NCI-H1930 (cell line): ENCODE measurements at regions not wholly inside any gene's neighbourhood (a gene's known extent, or its start where the extent isn't known, plus 50 kb on each side); places are given as distances from the start of the nearest gene placed in this dataset.

Experiments used
- DNase-seq, 2 experiments: peaks; one replicate each; lab custom pipeline; 2025; lab: John Stamatoyannopoulos, UW

DNA sequence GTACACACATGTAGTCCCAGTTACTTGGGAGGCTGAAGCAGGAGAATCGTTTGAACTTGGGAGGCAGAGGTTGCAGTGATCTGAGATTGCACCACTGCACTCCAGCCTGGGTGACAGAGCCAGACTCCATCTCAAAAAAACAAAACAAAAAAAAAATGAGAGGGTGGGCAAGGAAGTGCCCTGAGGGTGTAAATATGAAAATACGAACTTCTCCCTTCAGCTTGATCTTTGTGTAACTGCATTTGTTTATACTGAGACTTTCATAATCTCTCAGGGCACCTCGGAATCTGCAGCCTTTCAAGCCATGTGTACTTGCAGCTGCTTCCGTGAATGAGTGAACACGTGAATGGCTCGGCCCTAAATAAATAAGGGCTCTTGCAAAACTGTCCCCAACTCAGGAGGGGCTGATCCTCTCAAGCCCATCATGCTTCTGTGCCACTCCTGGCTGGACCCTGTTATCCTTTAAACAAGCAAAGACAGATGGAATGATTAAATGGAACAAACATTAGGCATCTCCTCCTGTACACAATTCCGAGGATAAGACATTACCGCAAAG, 96.8 kb downstream of the BOD1L2 start:
- DNase-seq: no peak

DNA sequence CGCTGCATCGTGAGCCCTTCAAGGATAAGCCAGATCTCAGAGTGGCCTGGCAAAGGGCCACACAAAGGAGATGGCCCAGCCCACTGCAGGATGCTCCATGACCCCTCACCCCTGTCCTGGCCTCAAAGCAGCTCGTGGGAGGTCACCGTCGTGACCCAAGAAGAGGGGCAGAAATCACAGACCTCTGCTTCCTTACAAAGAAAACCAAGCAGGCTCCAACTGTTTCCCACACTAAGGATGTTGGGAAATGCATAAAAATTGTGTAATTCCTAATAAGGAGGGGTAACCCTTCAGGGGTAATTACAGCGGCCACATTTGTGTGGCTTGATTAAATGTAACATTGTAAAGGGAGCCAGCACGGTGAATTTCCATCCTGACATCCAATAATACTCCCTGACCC, 102.3 kb downstream of the BOD1L2 start:
- DNase-seq: no peak

DNA sequence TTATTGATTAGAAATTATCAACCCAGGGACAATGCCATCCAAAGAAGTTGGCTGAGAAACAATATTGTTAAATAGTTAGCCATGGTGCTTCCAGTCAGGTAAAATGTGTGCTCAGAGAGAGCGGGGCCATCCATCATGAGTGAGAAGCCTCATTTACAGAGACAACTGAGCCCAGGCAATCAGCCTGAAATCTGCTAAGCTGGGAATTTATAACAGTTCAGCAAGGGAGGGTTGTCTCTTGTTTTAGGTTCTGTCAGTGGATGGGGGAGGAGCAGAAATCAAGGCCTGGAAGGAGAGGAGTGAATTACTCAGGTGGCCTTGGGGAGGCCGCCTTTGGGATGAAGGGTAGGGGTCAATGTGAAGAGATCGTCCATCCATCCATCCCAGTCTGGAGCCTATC, 102.5 kb upstream of the ST8SIA3 start:
- DNase-seq: no peak

DNA sequence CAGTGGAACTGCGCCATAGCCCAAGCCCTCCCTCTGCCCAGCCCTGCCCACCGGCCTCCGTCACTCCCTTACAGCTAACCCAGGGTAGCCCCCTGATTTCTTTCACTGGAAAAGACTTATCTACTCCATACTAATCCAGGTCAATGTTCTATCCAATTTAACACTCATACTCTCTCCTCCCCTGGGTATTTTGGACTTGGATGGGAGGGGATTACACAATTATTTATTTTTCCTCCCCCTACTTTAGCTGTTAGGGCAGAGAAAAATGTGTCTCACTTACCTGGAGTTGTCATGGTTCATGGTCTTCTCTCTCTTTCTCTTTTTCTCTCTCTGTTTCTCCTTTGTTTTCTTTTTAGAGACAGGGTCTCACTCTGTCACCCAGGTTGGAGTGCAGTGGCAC, 100.6 kb upstream of the ST8SIA3 start:
- no peak for DNase-seq

DNA sequence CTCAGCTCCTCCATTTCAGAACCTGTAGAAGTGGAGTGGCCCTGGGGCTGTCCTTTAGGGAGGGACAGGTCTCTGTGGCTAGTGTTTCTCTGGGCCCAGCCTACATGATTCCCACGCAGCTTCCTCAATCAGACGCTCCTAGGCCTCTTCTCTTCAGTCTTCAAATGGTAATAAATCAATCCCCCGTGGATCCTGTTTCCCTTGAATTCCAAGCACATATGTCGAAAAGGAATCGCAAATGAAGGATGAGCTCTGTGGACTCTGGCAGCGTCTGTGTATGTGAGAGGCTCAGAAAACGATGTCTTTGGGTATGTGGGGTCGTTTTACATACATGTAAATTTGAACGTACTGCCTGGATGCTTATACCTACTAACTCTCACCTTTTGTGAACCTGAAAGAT, 98.5 kb upstream of the ST8SIA3 start:
- DNase-seq: no peak

DNA sequence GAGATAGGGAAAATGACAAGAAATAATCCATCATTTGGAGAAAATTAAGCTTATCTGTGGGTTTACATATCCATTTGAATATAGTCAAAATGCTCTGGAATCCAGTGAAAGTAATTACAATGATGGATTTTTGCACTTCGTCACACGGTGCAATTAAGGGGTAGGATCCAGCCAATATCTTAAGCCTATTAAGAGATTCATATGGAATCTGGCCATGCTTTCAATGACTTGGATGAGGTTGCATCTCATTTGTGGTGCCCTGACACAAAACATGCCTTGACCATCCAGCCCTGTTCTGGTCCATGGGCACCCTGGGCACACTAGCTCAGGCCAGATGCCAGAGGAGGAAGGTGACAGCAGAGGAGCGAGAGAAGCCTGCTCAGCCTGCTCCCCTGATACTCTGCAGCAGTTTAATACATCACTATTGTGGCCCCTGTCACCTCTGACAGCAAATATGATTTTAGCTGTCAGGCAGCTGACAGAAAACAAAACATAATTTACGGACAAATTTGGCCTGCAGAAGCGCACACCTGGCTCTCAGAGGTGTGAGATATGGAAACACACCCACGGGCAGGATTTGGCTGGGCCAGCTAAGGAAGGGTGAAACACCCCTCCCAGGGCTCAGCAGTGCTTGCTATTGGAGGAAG, 94.1 kb upstream of the ST8SIA3 start:
- DNase-seq: no peak

DNA sequence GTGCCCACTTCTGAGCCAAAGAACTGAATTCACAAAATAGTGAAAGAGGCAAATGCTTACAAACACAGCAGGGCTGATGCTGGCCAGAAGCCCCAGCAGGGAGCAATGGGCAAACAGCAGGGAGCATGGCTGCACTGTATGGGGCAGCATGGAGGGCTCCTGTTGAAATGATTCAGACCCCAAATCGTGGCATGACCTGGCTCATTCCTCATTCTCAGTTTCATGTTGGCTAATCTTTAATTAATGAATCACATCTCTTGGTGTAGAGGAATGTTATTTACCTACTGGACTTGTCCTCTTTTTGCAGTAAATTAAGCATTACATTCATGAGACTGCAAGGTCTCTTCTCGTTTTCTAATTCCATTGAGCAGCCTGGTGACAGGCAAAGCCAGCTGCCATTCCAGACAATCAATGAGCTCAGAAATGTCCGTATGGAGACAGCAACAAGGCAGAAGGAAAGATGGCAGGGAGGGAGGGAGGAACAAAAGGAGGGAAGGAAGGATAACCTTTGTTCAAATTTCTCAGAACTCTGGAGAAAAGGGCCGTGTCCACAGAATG, 84.9 kb upstream of the ST8SIA3 start:
- DNase-seq: no peak

DNA sequence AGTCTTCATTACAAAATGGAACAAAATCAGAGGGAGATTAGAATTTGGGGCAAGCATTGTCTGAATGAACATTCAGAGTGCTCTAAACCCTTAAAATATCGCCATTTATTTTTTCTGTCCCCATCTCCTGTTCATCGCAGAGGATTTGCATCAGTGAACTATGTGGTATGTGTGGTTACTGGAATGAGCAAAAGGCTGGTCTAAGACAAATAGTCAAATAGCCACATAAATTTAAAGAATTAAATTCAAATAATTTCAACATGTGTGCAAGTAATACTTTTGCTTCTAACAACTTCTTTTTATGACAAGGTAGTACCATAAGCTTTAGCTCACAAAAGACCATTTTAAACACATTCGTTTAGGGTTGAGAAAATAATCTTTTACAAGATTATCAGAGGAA, 82.6 kb upstream of the ST8SIA3 start:
- DNase-seq: no peak

DNA sequence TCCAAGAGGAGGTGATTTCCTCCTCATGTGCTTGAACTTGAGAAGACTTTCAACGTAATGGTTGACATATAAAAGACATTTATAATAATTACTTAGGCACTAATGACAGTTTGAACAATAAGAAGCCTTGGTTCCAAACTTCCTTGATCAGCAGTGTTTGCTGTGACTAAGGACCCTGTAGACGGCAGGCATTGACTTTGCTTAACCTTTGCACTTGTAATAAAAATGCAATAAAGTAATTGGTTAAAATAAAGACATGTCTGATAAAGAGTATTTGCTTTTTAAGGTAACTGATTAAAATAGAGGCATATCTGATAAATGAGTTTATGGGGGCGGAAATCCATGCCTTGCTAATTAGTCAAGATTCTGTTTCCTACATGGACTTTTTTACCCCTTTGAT, 82.2 kb upstream of the ST8SIA3 start:
- no peak for DNase-seq

DNA sequence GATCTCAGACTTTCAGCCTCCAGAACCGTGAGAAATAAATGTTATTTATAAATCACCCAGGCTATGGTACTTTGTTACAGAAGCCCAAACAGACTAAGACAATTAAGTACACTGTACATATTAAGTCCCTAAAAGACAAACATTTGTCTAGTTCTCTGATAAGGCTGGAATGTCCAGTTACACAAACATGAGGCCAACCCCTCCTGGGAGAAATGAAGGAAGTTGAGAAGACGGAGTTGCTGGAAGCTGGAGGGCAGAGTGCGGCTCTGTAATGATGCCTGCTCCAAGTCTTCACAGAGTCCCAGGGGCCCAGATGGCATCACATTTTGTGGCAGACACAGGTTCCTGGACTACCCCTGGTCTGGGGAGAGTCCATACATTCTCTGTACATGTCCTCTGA, 79.2 kb upstream of the ST8SIA3 start:
- DNase-seq: no peak

DNA sequence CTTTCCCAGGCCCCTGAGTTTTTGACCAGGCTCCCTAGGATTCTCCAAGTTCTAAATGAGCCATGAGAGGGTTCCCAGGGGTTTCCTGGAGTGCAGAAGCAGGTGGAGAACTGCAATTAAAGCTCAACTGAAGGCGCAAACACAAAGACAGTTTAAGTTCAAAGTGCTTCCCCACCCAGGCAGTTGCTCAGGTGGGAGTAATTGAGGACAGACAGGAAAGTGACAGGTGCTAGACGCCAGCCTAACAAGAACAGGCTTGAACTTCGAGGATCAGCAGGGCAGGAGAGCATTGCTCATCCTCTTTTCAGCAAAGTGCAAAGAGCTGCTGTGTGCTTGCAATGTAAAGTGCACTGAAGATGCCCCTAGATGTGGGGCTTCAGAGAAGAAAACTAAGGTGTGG, 77.2 kb upstream of the ST8SIA3 start:
- DNase-seq: no peak

DNA sequence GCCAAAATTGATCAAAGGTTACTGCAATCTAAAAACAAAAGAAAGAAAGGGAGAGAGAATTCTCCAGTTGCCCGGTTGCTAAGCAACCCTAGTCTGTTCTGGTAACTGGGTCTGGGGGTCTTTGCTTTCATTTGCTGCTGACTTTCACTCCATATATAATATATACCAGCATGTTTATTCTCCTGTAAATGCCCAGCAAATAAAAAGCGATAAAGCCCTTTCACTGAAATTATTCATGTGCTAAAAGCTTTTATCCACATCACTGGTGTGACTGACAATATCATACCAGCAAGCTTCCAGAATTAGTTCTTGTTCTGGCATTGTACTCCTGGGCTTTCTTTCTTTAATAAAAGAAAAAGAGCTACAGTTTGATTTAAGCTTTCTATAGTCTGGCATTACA, 75.5 kb upstream of the ST8SIA3 start:
- DNase-seq: peak; percentile 47 to 74

DNA sequence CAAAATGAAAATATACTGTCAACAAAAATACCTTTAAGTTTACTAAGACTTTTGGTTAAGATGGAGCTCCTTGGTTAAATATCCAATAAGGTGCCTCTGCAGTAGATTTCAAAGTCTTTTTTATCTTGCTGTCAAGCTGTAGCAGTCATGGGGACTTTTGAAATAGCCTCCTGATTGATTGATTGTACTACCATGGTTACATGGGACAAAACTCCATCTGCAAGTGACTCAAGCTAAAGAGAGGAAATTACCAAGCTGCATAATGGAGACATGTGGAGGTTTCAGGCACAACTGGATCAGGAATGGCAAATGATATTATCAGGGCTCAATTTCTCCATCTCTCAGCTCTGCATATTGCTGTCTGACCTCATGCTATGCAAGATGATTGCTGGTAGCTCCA, 73.4 kb upstream of the ST8SIA3 start:
- DNase-seq: no peak

DNA sequence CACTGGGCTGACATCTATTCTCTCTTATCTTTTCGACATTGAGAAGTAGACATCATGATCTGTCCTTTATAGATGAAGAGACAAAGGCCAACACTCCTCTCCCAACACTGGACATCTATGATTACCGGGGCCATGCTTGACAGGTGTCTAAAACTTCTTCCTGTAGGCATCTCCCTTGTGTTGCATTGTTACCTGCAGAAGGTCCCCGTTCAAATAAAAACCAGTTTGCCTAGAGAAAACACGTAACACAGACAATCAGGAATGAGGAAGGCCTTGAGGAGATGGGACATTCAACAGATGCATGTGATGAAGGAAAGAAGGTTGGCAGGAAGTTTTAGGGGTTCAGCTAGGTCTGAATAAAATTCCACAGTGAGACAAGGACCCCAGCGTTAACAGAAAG, 70.8 kb upstream of the ST8SIA3 start:
- DNase-seq: no peak

DNA sequence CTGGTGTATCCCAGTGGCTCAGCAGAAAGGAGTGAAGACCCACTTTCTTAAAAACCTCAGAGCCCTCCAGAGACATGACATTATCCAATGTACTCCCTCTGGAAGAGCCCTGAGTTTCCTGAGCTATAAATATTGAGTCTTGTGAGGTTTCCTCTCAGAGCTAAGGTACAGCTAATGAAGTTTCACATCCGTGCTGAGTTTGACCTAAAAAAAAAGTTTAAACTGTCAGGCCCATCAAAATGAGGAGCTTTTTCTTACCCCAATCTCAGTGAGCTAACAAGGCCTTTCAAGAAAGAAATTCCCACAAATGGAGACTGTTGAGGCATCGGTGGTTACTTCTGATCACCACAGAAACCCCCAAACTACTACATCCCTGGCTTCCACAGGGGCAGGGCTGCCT, 65.4 kb upstream of the ST8SIA3 start:
- DNase-seq: no peak

DNA sequence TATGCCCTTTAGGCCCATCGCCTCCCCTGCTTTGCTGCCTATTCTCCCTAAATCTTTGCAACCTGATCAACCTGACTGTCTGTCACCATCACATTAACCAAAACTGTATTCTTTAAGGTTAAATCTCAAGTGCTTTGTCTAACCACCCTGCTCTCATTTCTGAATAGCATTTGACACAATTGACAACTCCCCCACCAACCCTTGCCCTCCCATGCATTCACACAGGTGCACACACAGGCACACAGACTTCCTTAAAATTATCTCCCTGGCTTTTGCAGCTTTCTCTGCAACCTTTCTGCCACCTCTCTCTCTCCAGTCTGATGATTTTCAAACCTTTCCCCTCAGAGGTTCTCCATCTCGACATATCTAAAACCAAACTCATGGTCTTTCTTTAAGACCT, 64.6 kb upstream of the ST8SIA3 start:
- DNase-seq: no peak

DNA sequence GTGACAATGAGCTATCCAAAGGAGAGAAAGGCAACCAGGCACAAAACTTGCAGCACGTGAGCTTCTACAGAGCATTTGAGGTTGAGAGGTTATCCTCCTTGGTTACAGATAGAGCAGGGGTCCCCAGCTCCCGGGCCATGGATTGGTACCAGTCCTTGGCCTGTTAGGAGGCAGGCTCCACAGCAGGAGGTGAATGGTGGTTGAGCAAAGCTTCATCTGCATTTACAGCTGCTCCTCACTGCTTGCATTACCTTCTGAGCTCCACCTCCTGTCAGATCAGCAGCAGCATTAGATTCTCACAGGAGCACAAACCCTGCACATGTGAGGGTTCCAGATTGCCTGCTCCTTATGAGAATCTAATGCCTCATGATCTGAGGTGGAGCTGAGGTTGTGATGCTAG, 57.8 kb upstream of the ST8SIA3 start:
- DNase-seq: no peak

DNA sequence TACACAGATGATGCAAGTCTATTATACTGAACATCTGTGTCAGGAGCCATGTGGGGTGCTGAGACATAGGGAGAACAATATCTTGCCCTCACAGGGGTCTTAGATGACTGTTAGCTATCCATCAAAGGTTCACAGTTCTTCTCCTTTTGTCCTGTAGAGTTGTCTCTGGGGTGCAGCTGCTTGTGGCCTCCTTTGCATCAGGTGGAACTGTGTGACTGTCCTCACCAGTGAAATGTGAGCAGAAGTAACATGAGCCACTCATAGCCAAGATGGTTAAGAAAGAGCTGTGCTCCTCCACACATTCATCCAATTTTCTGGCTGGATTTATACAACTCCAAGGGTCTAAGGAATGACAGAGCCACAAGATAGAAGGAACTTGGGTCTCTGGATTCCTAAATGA, 56.0 kb upstream of the ST8SIA3 start:
- DNase-seq: no peak

DNA sequence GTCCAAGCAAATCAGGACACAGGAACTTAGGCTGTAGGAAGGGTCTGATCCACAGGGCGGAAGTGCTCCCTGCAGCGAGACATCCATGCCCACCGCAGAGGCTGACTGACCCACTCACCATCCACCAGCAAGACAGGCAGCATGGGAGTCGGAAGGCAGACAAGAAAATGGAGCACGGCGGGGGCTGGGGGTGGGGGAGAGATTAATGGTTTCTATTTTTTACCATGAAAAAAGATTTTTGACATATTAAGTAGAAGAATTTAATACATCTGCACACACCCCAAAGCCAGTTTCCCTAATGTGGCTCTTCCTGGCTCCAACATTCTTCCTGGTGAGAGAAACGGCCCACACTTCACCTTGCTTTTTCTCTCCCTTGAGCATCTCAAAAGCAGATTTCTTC, 55.1 kb upstream of the ST8SIA3 start:
- DNase-seq: no peak

DNA sequence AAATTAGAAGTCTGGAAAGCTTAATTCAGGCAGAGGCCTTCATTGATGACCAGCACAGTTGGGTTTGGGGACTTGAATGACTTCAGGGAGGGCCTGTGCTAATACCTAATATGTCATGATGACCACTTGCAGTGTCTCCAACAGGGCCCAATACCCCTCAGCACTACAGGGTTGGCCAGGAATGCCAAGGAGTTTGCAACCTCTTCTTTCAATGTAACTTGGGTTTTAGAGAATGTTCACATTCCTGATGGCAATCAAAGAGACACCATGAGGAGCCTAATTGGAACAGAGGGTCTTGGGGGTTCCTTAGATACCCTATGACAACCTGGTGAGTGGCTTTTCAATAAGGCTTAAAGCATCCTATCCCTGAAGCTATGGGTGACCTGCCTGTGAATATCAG, 52.4 kb upstream of the ST8SIA3 start:
- DNase-seq: no peak

DNA sequence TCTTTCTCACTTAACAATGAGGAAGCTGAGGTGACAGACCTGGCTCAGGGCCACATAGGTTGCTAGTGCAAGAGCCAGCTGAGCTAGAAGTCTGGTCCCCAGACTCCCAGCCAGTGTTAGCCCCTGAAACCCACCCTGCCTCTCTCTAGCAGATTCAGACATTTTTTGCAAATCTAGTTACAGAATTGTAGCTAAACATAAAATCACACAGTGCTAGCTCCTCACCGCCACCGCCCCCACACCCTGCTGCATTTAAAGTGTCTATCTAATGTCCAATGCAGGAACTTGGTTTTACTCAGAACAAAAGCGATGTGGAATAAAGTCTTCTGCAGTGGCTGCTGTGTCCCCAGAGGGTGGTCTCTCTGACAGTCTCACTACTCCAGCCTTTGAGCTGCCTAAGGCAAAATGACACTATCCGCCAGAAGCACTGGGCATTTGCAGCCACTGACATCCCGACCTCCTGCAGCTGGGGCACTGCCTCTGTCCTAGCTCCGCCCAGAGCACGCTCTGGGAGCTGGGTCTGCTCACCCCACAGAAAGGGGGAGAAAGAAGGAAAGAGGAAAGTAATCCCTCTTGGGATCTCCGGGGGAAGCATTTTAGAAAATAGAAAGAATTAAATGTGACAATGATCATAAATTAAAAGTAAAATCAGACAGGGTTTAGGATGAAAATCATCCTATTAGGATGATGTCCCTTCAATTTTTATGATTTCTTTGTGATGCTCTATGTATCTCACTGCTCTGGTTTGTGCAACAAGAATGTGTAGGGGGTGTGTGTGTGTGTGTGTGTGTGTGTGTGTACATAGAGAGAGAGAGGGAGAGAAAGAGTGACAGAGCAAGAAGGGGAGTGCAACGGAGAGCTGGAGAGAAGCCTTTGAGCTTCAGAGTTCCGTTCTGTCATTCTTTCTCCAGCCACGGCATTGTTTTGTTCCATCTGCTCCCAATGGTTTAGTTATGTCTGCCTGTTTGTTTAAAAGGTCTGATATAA, 50.5 kb upstream of the ST8SIA3 start:
- no peak for DNase-seq
